ENCODE measurements at regions not wholly inside any gene's neighbourhood (a gene's known extent, or its start where the extent isn't known, plus 50 kb on each side); places are given as distances from the start of the nearest gene placed in this dataset.
"Not testable (repeated sequence)": the region's sequence is repeated elsewhere in the genome, so short reads cannot be mapped to it uniquely, and the experiment has no call there.

GRCh38 chr5:174919351-174919750 lies 195.0 kb downstream of the MSX2 start:
- Histone ChIP-seq H3K9me3 (no peaks in the 10 kb centered on the region), H3K4me1 (no peaks in the 10 kb centered on the region), H3K27ac (no peak overlapping the region), H3K27me3 (no peaks in the 10 kb centered on the region), H3K4me3 (no peak overlapping the region), H3K36me3 (no peaks in the 10 kb centered on the region)
- TF ChIP-seq CTCF (IDR thresholded peaks at IDR 0.05) (no peak), POLR2A (IDR thresholded peaks at IDR 0.05) (no peak)
- no peak for DNase-seq

- TF ChIP-seq POLR2A (IDR thresholded peaks at IDR 0.05) (no peak), CTCF (IDR thresholded peaks at IDR 0.05) (no peak)
- Histone ChIP-seq H3K27me3 (no peaks in the 10 kb centered on the region), H3K9me3 (no peaks in the 10 kb centered on the region), H3K36me3 (no peaks in the 10 kb centered on the region), H3K4me1 (no peaks in the 10 kb centered on the region), H3K4me3 (no peak overlapping the region), H3K27ac (no peak overlapping the region)
- DNase-seq: no peak
These were observed 194.3 kb downstream of the MSX2 start for GRCh38 chr5:174918655-174919054.

GRCh38 chr5:174917976-174918554 lies 193.7 kb downstream of the MSX2 start:
- TF ChIP-seq CTCF (IDR thresholded peaks at IDR 0.05) (no peak), POLR2A (IDR thresholded peaks at IDR 0.05) (no peak)
- no peak for DNase-seq

GRCh38 chr5:174917435-174917834 lies 193.1 kb downstream of the MSX2 start:
- H3K27me3 ChIP-seq, H3K4me1 ChIP-seq, H3K4me3 ChIP-seq, H3K27ac ChIP-seq, H3K36me3 ChIP-seq, DNase-seq, H3K9me3 ChIP-seq: not testable (repeated sequence)

More at GRCh38 chr5:174917976-174918554, 193.7 kb downstream of the MSX2 start:
- Histone ChIP-seq H3K4me3 (no peak overlapping the region), H3K36me3 (no peaks in the 10 kb centered on the region), H3K27me3 (no peaks in the 10 kb centered on the region), H3K4me1 (no peaks in the 10 kb centered on the region), H3K27ac (no peak overlapping the region), H3K9me3 (no peaks in the 10 kb centered on the region)

- H3K27me3 ChIP-seq, DNase-seq, H3K36me3 ChIP-seq, H3K27ac ChIP-seq, H3K4me1 ChIP-seq, H3K4me3 ChIP-seq, H3K9me3 ChIP-seq: not testable (repeated sequence)
These were observed 192.5 kb downstream of the MSX2 start for GRCh38 chr5:174916924-174917323.

- H3K27me3 ChIP-seq: no peaks in the 10 kb centered on the region
- TF ChIP-seq CTCF (IDR thresholded peaks at IDR 0.05): no peak
- no peak for TF ChIP-seq POLR2A (IDR thresholded peaks at IDR 0.05)
- no peak for DNase-seq
- no peak overlapping the region for H3K4me3 ChIP-seq
- no peaks in the 10 kb centered on the region for H3K36me3 ChIP-seq
- no peak overlapping the region for H3K27ac ChIP-seq
- H3K4me1 ChIP-seq: no peaks in the 10 kb centered on the region
- no peaks in the 10 kb centered on the region for H3K9me3 ChIP-seq
These were observed 191.8 kb downstream of the MSX2 start for GRCh38 chr5:174916227-174916626.

GRCh38 chr5:174911118-174911517 lies 186.7 kb downstream of the MSX2 start:
- DNase-seq: no peak
- Histone ChIP-seq H3K27me3 (no peaks in the 10 kb centered on the region), H3K9me3 (no peaks in the 10 kb centered on the region), H3K36me3 (no peaks in the 10 kb centered on the region), H3K4me3 (no peak overlapping the region), H3K27ac (no peak overlapping the region), H3K4me1 (no peaks in the 10 kb centered on the region)
- TF ChIP-seq CTCF (IDR thresholded peaks at IDR 0.05) (no peak), POLR2A (IDR thresholded peaks at IDR 0.05) (no peak)

Measured in Peyer's patch (tissue), 4 donors.